ENCODE measurements at regions not wholly inside any gene's neighbourhood (a gene's known extent, or its start where the extent isn't known, plus 50 kb on each side); places are given as distances from the start of the nearest gene placed in this dataset.

DNA sequence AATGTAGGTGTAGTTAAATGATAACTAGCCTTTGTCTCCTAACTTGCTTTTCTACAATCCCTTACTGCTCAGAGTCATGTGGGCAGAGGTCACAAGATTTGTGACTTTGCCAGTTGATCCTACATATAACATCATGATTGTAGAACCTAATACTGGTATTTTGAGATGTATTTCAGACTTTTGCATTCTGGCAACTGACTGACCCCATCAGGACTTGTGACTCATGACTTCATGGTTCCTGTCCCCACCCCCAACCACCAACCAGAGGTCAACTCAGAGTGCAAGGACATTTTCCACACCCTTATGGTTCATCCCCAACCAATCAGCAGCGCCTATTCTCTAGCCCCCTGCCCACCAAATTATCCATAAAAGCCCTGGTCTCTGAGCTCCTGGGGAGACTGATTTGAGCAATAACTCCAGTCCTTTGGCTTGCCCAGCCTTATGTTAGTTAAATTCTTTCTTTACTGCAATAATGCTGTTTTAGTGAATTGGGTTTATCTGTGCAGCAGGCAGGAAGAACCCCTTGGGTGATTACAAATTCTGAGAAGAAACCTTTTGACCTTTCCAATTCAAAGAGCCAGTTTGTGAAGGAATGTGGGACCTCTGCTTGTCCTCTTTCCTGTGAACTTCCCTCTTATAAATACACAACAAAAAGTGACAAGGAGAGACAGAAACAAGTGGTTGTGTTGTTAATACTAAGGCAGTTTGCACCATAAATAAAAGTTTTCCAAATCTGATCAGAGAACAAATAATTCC is 588.7 kb downstream of the UTRN start:
- no peak overlapping the region for H3K4me3 ChIP-seq (ENCODE audit: low read length)
- H3K9ac ChIP-seq (ENCODE audit: low read depth, low read length): no peak overlapping the region
- no peaks in the 10 kb centered on the region for H3K27me3 ChIP-seq (ENCODE audit: insufficient read depth, low read length)
- H3K9me3 ChIP-seq (ENCODE audit: insufficient read depth, low read depth, low read length): peaks cover 12% of the 10 kb centered on the region
- H3K36me3 ChIP-seq (ENCODE audit: insufficient read depth, low read depth, low read length): peaks cover 4% of the 10 kb centered on the region; the same call in 1 of the 2 replicates
- peaks cover 5% of the 10 kb centered on the region; the same call in 1 of the 2 replicates for H3K4me1 ChIP-seq (ENCODE audit: insufficient read depth, low read length)
- no peak overlapping the region for H3K27ac ChIP-seq (ENCODE audit: low read length)

GRCh38 chr6:144876689-144877088 is 591.6 kb downstream of the UTRN start:
- Histone ChIP-seq H3K4me1 (ENCODE audit: insufficient read depth, low read length) (no peaks in the 10 kb centered on the region), H3K27me3 (ENCODE audit: insufficient read depth, low read length) (no peaks in the 10 kb centered on the region), H3K9me3 (ENCODE audit: insufficient read depth, low read depth, low read length) (peaks cover 12% of the 10 kb centered on the region), H3K27ac (ENCODE audit: low read length) (no peak overlapping the region), H3K4me3 (ENCODE audit: low read length) (no peak overlapping the region), H3K9ac (ENCODE audit: low read depth, low read length) (no peak overlapping the region), H3K36me3 (ENCODE audit: insufficient read depth, low read depth, low read length) (peaks cover 4% of the 10 kb centered on the region; the same call in 1 of the 2 replicates)

- no peak overlapping the region for H3K9ac ChIP-seq (ENCODE audit: low read depth, low read length)
Measured at GRCh38 chr6:144877118-144877517, 592.0 kb downstream of the UTRN start.

GRCh38 chr6:144878577-144878976 is 593.4 kb downstream of the UTRN start:
- Histone ChIP-seq H3K27me3 (ENCODE audit: insufficient read depth, low read length) (no peaks in the 10 kb centered on the region), H3K4me3 (ENCODE audit: low read length) (no peak overlapping the region), H3K4me1 (ENCODE audit: insufficient read depth, low read length) (no peaks in the 10 kb centered on the region), H3K36me3 (ENCODE audit: insufficient read depth, low read depth, low read length) (peaks cover 4% of the 10 kb centered on the region; the same call in 1 of the 2 replicates), H3K27ac (ENCODE audit: low read length) (no peak overlapping the region), H3K9ac (ENCODE audit: low read depth, low read length) (no peak overlapping the region), H3K9me3 (ENCODE audit: insufficient read depth, low read depth, low read length) (peaks cover 5% of the 10 kb centered on the region; the same call in 1 of the 2 replicates)

More at GRCh38 chr6:144877118-144877517, 592.0 kb downstream of the UTRN start:
- Histone ChIP-seq H3K36me3 (ENCODE audit: insufficient read depth, low read depth, low read length) (peaks cover 4% of the 10 kb centered on the region; the same call in 1 of the 2 replicates), H3K4me3 (ENCODE audit: low read length) (no peak overlapping the region), H3K27ac (ENCODE audit: low read length) (no peak overlapping the region), H3K4me1 (ENCODE audit: insufficient read depth, low read length) (no peaks in the 10 kb centered on the region), H3K9me3 (ENCODE audit: insufficient read depth, low read depth, low read length) (peaks cover 12% of the 10 kb centered on the region), H3K27me3 (ENCODE audit: insufficient read depth, low read length) (no peaks in the 10 kb centered on the region)

DNA sequence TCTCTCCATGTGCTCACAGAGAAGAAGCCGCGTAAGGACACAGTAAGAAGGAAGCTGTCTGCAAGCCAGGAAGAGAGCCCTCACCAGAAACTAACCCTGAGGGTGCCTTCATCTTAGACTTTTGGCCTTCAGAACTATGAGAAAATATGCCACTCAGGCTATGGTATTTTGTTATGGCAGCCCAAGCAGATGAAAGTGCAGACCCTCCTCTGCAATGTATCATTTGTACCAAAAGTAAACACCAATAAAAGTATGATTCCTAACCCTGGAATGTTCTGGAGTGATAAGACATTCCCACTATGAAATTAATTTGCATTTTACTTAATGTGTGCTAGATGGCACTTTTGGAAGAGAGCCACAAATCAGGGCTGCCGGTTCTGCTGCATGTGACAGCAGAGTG is 594.3 kb downstream of the UTRN start:
- H3K9me3 ChIP-seq (ENCODE audit: insufficient read depth, low read depth, low read length): no peaks in the 10 kb centered on the region
- H3K9ac ChIP-seq (ENCODE audit: low read depth, low read length): no peak overlapping the region
- no peaks in the 10 kb centered on the region for H3K27me3 ChIP-seq (ENCODE audit: insufficient read depth, low read length)
- no peaks in the 10 kb centered on the region for H3K36me3 ChIP-seq (ENCODE audit: insufficient read depth, low read depth, low read length)
- H3K4me3 ChIP-seq (ENCODE audit: low read length): no peak overlapping the region
- no peak overlapping the region for H3K27ac ChIP-seq (ENCODE audit: low read length)
- no peaks in the 10 kb centered on the region for H3K4me1 ChIP-seq (ENCODE audit: insufficient read depth, low read length)

DNA sequence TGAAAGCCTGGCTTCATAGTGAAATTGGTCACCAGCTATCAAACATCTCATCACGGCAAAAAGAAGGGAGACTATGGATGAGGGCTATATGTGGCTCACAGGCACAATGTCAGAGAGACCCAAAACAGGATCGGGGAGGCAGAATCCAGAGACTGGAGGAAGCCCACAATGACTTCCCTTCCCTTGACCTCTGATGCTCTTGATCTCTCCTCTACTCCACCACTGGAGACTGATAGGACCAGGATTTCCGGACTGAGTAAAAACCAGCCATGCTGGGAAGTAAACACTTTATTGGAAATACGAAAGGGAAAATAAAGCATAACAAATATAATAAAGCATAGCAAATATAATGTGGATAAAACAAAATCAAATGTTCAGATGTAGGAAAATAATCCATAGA is 597.3 kb downstream of the UTRN start:
- no peak overlapping the region for H3K9ac ChIP-seq (ENCODE audit: low read depth, low read length)
- no peaks in the 10 kb centered on the region for H3K4me1 ChIP-seq (ENCODE audit: insufficient read depth, low read length)
- no peaks in the 10 kb centered on the region for H3K36me3 ChIP-seq (ENCODE audit: insufficient read depth, low read depth, low read length)
- no peak overlapping the region for H3K4me3 ChIP-seq (ENCODE audit: low read length)
- H3K27ac ChIP-seq (ENCODE audit: low read length): no peak overlapping the region
- no peaks in the 10 kb centered on the region for H3K27me3 ChIP-seq (ENCODE audit: insufficient read depth, low read length)
- H3K9me3 ChIP-seq (ENCODE audit: insufficient read depth, low read depth, low read length): no peaks in the 10 kb centered on the region

- H3K9ac ChIP-seq (ENCODE audit: low read depth, low read length): no peak overlapping the region
- H3K4me3 ChIP-seq (ENCODE audit: low read length): no peak overlapping the region
- no peaks in the 10 kb centered on the region for H3K36me3 ChIP-seq (ENCODE audit: insufficient read depth, low read depth, low read length)
- no peaks in the 10 kb centered on the region for H3K4me1 ChIP-seq (ENCODE audit: insufficient read depth, low read length)
- H3K27me3 ChIP-seq (ENCODE audit: insufficient read depth, low read length): no peaks in the 10 kb centered on the region
- H3K9me3 ChIP-seq (ENCODE audit: insufficient read depth, low read depth, low read length): no peaks in the 10 kb centered on the region
- H3K27ac ChIP-seq (ENCODE audit: low read length): no peak overlapping the region
Measured at GRCh38 chr6:144883915-144884314, 598.8 kb downstream of the UTRN start.

DNA sequence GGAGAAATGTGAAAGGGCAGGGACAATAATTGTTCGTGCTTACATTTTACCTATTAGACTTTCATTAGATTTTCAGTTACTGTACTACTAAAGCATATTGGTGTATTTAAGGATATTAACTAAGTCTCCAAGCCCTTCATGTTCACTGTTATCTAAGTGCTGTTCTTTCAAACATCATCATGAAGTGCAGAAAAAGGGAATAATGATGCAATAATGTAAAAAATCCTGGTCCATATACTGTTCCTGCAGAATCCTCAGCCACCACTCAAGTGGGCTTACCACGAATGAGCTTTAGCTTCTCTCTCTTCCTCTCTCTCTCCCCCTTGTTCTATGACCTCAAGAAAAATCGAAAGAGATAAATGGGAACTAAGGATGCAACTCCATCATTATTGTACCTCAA is 600.7 kb downstream of the UTRN start:
- H3K4me3 ChIP-seq (ENCODE audit: low read length): no peak overlapping the region
- no peaks in the 10 kb centered on the region for H3K36me3 ChIP-seq (ENCODE audit: insufficient read depth, low read depth, low read length)
- no peak overlapping the region for H3K27ac ChIP-seq (ENCODE audit: low read length)
- H3K4me1 ChIP-seq (ENCODE audit: insufficient read depth, low read length): no peaks in the 10 kb centered on the region
- H3K27me3 ChIP-seq (ENCODE audit: insufficient read depth, low read length): no peaks in the 10 kb centered on the region
- no peaks in the 10 kb centered on the region for H3K9me3 ChIP-seq (ENCODE audit: insufficient read depth, low read depth, low read length)
- H3K9ac ChIP-seq (ENCODE audit: low read depth, low read length): no peak overlapping the region

DNA sequence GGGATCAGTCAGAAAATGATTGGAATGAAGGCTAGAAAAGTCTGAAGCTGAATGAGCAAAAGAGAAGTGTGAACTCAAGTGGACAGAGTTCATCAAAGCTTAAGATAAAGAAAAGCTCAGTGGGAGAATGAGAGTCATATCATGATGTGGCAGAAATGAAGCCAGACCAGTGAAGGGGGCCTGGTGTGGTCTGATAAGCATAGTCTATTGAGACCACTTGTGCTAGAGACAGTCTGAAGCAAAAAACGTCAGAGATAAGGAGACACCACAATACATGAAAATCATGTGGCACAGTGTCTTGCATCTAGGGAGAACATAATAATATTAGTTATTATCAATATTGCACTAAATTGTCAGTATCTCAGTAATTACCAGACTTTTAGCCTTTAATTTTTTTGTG is 601.5 kb downstream of the UTRN start:
- H3K4me1 ChIP-seq (ENCODE audit: insufficient read depth, low read length): no peaks in the 10 kb centered on the region
- no peak overlapping the region for H3K9ac ChIP-seq (ENCODE audit: low read depth, low read length)
- H3K27me3 ChIP-seq (ENCODE audit: insufficient read depth, low read length): no peaks in the 10 kb centered on the region
- H3K4me3 ChIP-seq (ENCODE audit: low read length): no peak overlapping the region
- no peaks in the 10 kb centered on the region for H3K36me3 ChIP-seq (ENCODE audit: insufficient read depth, low read depth, low read length)
- H3K27ac ChIP-seq (ENCODE audit: low read length): no peak overlapping the region
- no peaks in the 10 kb centered on the region for H3K9me3 ChIP-seq (ENCODE audit: insufficient read depth, low read depth, low read length)

- no peaks in the 10 kb centered on the region for H3K4me1 ChIP-seq (ENCODE audit: insufficient read depth, low read length)
- H3K27ac ChIP-seq (ENCODE audit: low read length): no peak overlapping the region
- no peak overlapping the region for H3K4me3 ChIP-seq (ENCODE audit: low read length)
- H3K27me3 ChIP-seq (ENCODE audit: insufficient read depth, low read length): no peaks in the 10 kb centered on the region
- no peaks in the 10 kb centered on the region for H3K36me3 ChIP-seq (ENCODE audit: insufficient read depth, low read depth, low read length)
- no peaks in the 10 kb centered on the region for H3K9me3 ChIP-seq (ENCODE audit: insufficient read depth, low read depth, low read length)
- no peak overlapping the region for H3K9ac ChIP-seq (ENCODE audit: low read depth, low read length)
Measured at GRCh38 chr6:144888621-144889020, 603.5 kb downstream of the UTRN start.

- no peaks in the 10 kb centered on the region for H3K36me3 ChIP-seq (ENCODE audit: insufficient read depth, low read depth, low read length)
- H3K9me3 ChIP-seq (ENCODE audit: insufficient read depth, low read depth, low read length): no peaks in the 10 kb centered on the region
- no peak overlapping the region for H3K9ac ChIP-seq (ENCODE audit: low read depth, low read length)
- H3K27me3 ChIP-seq (ENCODE audit: insufficient read depth, low read length): no peaks in the 10 kb centered on the region
- H3K4me3 ChIP-seq (ENCODE audit: low read length): no peak overlapping the region
- H3K27ac ChIP-seq (ENCODE audit: low read length): no peak overlapping the region
- peaks cover 13% of the 10 kb centered on the region for H3K4me1 ChIP-seq (ENCODE audit: insufficient read depth, low read length)
Measured at GRCh38 chr6:144893680-144894151, 608.6 kb downstream of the UTRN start.

DNA sequence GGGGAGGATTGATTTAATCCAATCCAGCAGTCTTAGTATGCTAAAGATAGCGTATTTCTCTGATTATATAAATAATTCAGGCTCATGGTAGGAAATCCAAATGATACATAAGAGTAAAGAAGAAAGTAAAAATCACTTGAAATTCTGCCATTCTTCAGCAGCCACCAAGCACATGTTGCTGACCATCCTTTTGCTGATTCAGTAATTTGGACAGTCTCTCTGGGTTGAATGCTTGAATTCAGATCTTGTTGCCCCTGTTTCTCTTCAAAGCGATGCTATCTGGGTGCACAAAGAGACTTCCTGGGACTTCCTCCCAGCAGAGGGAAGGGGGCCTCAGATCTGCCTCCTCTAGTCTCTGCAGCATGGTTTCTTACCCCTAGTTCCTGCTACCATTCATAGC is 609.1 kb downstream of the UTRN start:
- Histone ChIP-seq H3K4me3 (ENCODE audit: low read length) (no peak overlapping the region), H3K36me3 (ENCODE audit: insufficient read depth, low read depth, low read length) (no peaks in the 10 kb centered on the region), H3K4me1 (ENCODE audit: insufficient read depth, low read length) (peaks cover 13% of the 10 kb centered on the region), H3K27ac (ENCODE audit: low read length) (no peak overlapping the region), H3K27me3 (ENCODE audit: insufficient read depth, low read length) (no peaks in the 10 kb centered on the region), H3K9me3 (ENCODE audit: insufficient read depth, low read depth, low read length) (no peaks in the 10 kb centered on the region), H3K9ac (ENCODE audit: low read depth, low read length) (no peak overlapping the region)

Measured in iPS-20b (cell line).